Type B pancreatic cell (in vitro differentiated cells): ENCODE measurements at regions not wholly inside any gene's neighbourhood (a gene's known extent, or its start where the extent isn't known, plus 50 kb on each side); places are given as distances from the start of the nearest gene placed in this dataset.
"Not testable (repeated sequence)": the region's sequence is repeated elsewhere in the genome, so short reads cannot be mapped to it uniquely, and the experiment has no call there.

ENCODE experiments used
- DNase-seq: peaks from one replicate; pipeline ENCODE4 v3.0.0; 2021; ENCODE audit warnings: mixed read lengths; ENCODE audit not compliant: unreplicated experiment; ENCODE audit errors: extremely low spot score
- H3K27ac Mint-ChIP-seq: 2 replicates; pipeline ENCODE4 v1.8.0; 2021; ENCODE audit warnings: mild to moderate bottlenecking, mixed read lengths
- H3K27me3 Mint-ChIP-seq: 2 replicates; pipeline ENCODE4 v1.8.0; 2021; ENCODE audit warnings: mixed read lengths
- H3K36me3 Mint-ChIP-seq: 2 replicates; pipeline ENCODE4 v1.8.0; 2021; ENCODE audit warnings: mixed read lengths
- H3K4me1 Mint-ChIP-seq: one replicate; pipeline ENCODE4 v1.8.0; 2021; ENCODE audit warnings: mixed read lengths; ENCODE audit not compliant: unreplicated experiment
- H3K4me3 Mint-ChIP-seq: 2 replicates; pipeline ENCODE4 v1.8.0; 2021; ENCODE audit warnings: mild to moderate bottlenecking, mixed read lengths
- H3K9me3 Mint-ChIP-seq: 2 replicates; pipeline ENCODE4 v1.8.0; 2021; ENCODE audit warnings: mixed read lengths
- TF ChIP-seq, protein P1 (sequence below): fragments of 200-600 bp; sonication (generic); conservative IDR thresholded peaks from 2 replicates; pipeline ENCODE4 v1.5.0; 2021; ENCODE audit warnings: antibody characterized with exemption, mild to moderate bottlenecking

- H3K9me3 Mint-ChIP-seq: no peaks in the 10 kb centered on the region
- no peaks in the 10 kb centered on the region for H3K4me1 Mint-ChIP-seq
- TF ChIP-seq, protein P1, sequence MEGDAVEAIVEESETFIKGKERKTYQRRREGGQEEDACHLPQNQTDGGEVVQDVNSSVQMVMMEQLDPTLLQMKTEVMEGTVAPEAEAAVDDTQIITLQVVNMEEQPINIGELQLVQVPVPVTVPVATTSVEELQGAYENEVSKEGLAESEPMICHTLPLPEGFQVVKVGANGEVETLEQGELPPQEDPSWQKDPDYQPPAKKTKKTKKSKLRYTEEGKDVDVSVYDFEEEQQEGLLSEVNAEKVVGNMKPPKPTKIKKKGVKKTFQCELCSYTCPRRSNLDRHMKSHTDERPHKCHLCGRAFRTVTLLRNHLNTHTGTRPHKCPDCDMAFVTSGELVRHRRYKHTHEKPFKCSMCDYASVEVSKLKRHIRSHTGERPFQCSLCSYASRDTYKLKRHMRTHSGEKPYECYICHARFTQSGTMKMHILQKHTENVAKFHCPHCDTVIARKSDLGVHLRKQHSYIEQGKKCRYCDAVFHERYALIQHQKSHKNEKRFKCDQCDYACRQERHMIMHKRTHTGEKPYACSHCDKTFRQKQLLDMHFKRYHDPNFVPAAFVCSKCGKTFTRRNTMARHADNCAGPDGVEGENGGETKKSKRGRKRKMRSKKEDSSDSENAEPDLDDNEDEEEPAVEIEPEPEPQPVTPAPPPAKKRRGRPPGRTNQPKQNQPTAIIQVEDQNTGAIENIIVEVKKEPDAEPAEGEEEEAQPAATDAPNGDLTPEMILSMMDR: no peak
Measured at GRCh38 chr9:19914044-19914443, 125.2 kb upstream of the SLC24A2 start.

DNA sequence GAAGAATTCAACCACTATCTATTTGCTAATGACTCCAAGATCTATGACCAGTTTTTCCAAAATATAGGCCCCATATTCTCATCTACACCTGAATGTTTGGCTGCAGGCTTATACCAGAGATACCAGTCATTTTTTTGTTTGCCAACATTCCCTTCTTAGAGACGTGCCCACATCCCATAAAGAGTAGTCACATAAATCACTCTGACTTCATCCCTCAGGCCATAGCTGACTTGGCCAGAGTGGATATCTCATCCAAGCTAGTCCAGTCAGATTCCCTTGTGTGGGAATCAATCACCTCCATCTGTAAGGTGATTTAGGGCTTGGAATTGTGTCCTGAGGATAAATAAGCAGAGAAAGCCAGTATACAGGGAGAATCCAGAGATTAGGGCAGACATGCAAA lies 124.3 kb upstream of the SLC24A2 start:
- no peaks in the 10 kb centered on the region for H3K4me1 Mint-ChIP-seq
- no peak overlapping the region for H3K27ac Mint-ChIP-seq
- DNase-seq: no peak
- TF ChIP-seq, protein P1: no peak
- H3K4me3 Mint-ChIP-seq: no peak overlapping the region
- H3K36me3 Mint-ChIP-seq: no peaks in the 10 kb centered on the region
- H3K27me3 Mint-ChIP-seq: no peaks in the 10 kb centered on the region
- no peaks in the 10 kb centered on the region for H3K9me3 Mint-ChIP-seq

More at GRCh38 chr9:19914044-19914443, 125.2 kb upstream of the SLC24A2 start:
- Mint-ChIP-seq H3K27me3 (no peaks in the 10 kb centered on the region), H3K4me3 (no peak overlapping the region), H3K36me3 (no peaks in the 10 kb centered on the region), H3K27ac (no peak overlapping the region)
- DNase-seq: no peak

- Mint-ChIP-seq H3K27me3 (no peaks in the 10 kb centered on the region), H3K36me3 (no peaks in the 10 kb centered on the region), H3K27ac (no peak overlapping the region), H3K4me1 (no peaks in the 10 kb centered on the region), H3K4me3 (no peak overlapping the region), H3K9me3 (no peaks in the 10 kb centered on the region)
- DNase-seq: no peak
- TF ChIP-seq, protein P1: no peak
Measured at GRCh38 chr9:19903076-19903475, 114.2 kb upstream of the SLC24A2 start.

- DNase-seq: no peak
- H3K9me3 Mint-ChIP-seq: no peaks in the 10 kb centered on the region
- H3K4me1 Mint-ChIP-seq: no peaks in the 10 kb centered on the region
- H3K27ac Mint-ChIP-seq: no peak overlapping the region
- no peaks in the 10 kb centered on the region for H3K36me3 Mint-ChIP-seq
- TF ChIP-seq, protein P1: no peak
- no peak overlapping the region for H3K4me3 Mint-ChIP-seq
- H3K27me3 Mint-ChIP-seq: no peaks in the 10 kb centered on the region
Measured at GRCh38 chr9:19901586-19901985, 112.7 kb upstream of the SLC24A2 start.

GRCh38 chr9:19896161-19896560 lies 107.3 kb upstream of the SLC24A2 start:
- TF ChIP-seq, protein P1: no peak
- H3K27ac Mint-ChIP-seq: no peak overlapping the region
- H3K36me3 Mint-ChIP-seq: no peaks in the 10 kb centered on the region
- H3K27me3 Mint-ChIP-seq: no peaks in the 10 kb centered on the region
- H3K9me3 Mint-ChIP-seq: no peaks in the 10 kb centered on the region
- no peak for DNase-seq
- H3K4me1 Mint-ChIP-seq: no peaks in the 10 kb centered on the region
- H3K4me3 Mint-ChIP-seq: no peak overlapping the region

DNA sequence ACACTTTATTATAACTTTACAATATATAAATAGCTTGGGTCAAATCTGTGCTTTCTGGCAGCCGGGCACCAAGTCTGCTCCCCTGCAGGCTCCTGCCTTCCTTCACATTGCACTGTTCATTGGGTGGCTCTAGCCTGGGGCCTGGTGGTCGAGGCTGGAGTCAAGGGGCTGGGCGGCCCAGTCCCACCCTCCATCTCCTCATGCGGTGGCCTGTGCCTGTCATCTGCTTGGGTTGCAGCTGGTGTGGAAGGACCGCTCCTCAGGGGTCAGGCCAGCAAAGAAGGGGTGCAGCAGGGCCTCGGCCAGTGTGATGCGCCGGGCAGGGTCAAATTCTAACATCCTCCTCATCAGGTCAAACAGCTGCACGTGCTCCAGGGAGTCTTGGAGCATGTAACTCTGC lies 106.7 kb upstream of the SLC24A2 start:
- not testable (repeated sequence) for DNase-seq, H3K27me3 Mint-ChIP-seq, H3K4me1 Mint-ChIP-seq, H3K4me3 Mint-ChIP-seq, H3K27ac Mint-ChIP-seq, H3K36me3 Mint-ChIP-seq, H3K9me3 Mint-ChIP-seq
